ENCODE measurements at regions not wholly inside any gene's neighbourhood (a gene's known extent, or its start where the extent isn't known, plus 50 kb on each side); places are given as distances from the start of the nearest gene placed in this dataset.

GRCh38 chr5:174614500-174615135, 109.8 kb upstream of the MSX2 start:
- TF ChIP-seq EZH2phosphoT487 (IDR thresholded peaks at IDR 0.05; ENCODE audit: insufficient read depth, low read depth) (no peak), EZH2 (IDR thresholded peaks at IDR 0.05; ENCODE audit: insufficient read depth, poor library complexity, severe bottlenecking) (no peak)
